DND-41 (cell line): ENCODE measurements at regions not wholly inside any gene's neighbourhood (a gene's known extent, or its start where the extent isn't known, plus 50 kb on each side); places are given as distances from the start of the nearest gene placed in this dataset.

Experiments
- EZH2 ChIP-seq: IDR thresholded peaks from 3 replicates; pipeline ENCODE4 v1.6.1; 2012; ENCODE audit warnings: borderline replicate concordance, low read depth, mild to moderate bottlenecking, moderate library complexity, low read length, inconsistent platforms; ENCODE audit not compliant: severe bottlenecking
- TF ChIP-seq, protein P1 (sequence below): IDR thresholded peaks from 2 replicates; pipeline ENCODE4 v1.5.1; 2012; ENCODE audit warnings: borderline replicate concordance, low read length, moderate library complexity, mild to moderate bottlenecking; ENCODE audit not compliant: poor library complexity, severe bottlenecking; ENCODE audit errors: extremely low read depth

DNA sequence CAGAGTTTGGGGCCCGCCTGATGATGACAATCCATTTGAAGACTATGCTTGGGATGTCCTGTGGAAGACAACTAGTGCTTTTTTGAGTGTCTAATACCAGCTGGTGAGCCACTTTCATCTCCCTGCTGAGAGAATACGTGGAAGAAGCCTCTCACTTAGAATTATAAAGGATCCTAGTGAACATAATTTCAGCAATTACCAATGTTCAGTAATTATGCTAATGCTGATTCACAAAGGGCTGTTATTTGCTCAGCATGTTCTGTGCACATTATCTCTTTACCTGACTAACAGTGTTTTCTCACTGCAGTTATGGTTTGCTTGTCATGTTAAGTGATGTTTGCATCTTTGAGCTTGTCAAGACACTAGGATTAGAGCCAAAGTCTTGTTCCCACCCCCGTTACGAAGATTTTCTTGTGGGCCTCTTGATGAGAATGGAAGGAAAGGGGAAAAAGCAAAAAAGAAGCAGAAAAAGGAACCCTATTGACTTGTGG, 282.1 kb upstream of the CHD6 start:
- TF ChIP-seq, protein P1, sequence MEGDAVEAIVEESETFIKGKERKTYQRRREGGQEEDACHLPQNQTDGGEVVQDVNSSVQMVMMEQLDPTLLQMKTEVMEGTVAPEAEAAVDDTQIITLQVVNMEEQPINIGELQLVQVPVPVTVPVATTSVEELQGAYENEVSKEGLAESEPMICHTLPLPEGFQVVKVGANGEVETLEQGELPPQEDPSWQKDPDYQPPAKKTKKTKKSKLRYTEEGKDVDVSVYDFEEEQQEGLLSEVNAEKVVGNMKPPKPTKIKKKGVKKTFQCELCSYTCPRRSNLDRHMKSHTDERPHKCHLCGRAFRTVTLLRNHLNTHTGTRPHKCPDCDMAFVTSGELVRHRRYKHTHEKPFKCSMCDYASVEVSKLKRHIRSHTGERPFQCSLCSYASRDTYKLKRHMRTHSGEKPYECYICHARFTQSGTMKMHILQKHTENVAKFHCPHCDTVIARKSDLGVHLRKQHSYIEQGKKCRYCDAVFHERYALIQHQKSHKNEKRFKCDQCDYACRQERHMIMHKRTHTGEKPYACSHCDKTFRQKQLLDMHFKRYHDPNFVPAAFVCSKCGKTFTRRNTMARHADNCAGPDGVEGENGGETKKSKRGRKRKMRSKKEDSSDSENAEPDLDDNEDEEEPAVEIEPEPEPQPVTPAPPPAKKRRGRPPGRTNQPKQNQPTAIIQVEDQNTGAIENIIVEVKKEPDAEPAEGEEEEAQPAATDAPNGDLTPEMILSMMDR, result no peak
- no peak for TF ChIP-seq EZH2
